Non-pigmented ciliary epithelial cell (primary cell): ENCODE measurements at regions not wholly inside any gene's neighbourhood (a gene's known extent, or its start where the extent isn't known, plus 50 kb on each side); places are given as distances from the start of the nearest gene placed in this dataset.
A peak's percentile ranks its signal among the peaks of the same experiment; 100 is the strongest.
"Not testable (repeated sequence)": the region's sequence is repeated elsewhere in the genome, so short reads cannot be mapped to it uniquely, and the experiment has no call there.

Source experiments
- DNase-seq: peaks from one replicate; pipeline ENCODE4 v3.0.0-alpha.2; 2010; ENCODE audit warnings: low read depth

- no peak for DNase-seq
These were observed 257.6 kb downstream of the FOXL1 start for GRCh38 chr16:86835982-86836381.

- peak; percentile 77 for DNase-seq
These were observed 258.3 kb downstream of the FOXL1 start for GRCh38 chr16:86836503-86837129.

- DNase-seq, result no peak
These were observed 265.5 kb downstream of the FOXL1 start for GRCh38 chr16:86843812-86844211.

- no peak for DNase-seq
These were observed 266.3 kb downstream of the FOXL1 start for GRCh38 chr16:86844695-86845094.

GRCh38 chr16:86846136-86846535, 267.8 kb downstream of the FOXL1 start:
- DNase-seq, result no peak

GRCh38 chr16:86848821-86849220, 270.5 kb downstream of the FOXL1 start:
- no peak for DNase-seq

GRCh38 chr16:86850670-86851069, 272.3 kb downstream of the FOXL1 start:
- DNase-seq, result no peak

- DNase-seq, result no peak
These were observed 273.8 kb downstream of the FOXL1 start for GRCh38 chr16:86852135-86852534.

- peak; percentile 40 for DNase-seq
These were observed 275.8 kb downstream of the FOXL1 start for GRCh38 chr16:86854058-86854621.

GRCh38 chr16:86854626-86855294, 276.4 kb downstream of the FOXL1 start:
- DNase-seq, result no peak

- no peak for DNase-seq
These were observed 278.7 kb downstream of the FOXL1 start for GRCh38 chr16:86856946-86857586.

GRCh38 chr16:86857807-86858206, 279.5 kb downstream of the FOXL1 start:
- DNase-seq, result no peak

- no peak for DNase-seq
These were observed 280.2 kb downstream of the FOXL1 start for GRCh38 chr16:86858501-86858900.

GRCh38 chr16:86861270-86861858, 283.0 kb downstream of the FOXL1 start:
- not testable (repeated sequence) for DNase-seq

GRCh38 chr16:86862595-86863280, 284.4 kb downstream of the FOXL1 start:
- no peak for DNase-seq

GRCh38 chr16:86863609-86864008, 285.3 kb downstream of the FOXL1 start:
- DNase-seq, result no peak

- no peak for DNase-seq
These were observed 286.2 kb downstream of the FOXL1 start for GRCh38 chr16:86864586-86864985.

GRCh38 chr16:86865851-86866662, 287.7 kb downstream of the FOXL1 start:
- DNase-seq, result no peak

- no peak for DNase-seq
These were observed 288.8 kb downstream of the FOXL1 start for GRCh38 chr16:86866986-86867722.

- no peak for DNase-seq
These were observed 289.7 kb downstream of the FOXL1 start for GRCh38 chr16:86868070-86868469.

GRCh38 chr16:86868786-86869185, 290.4 kb downstream of the FOXL1 start:
- no peak for DNase-seq
